ENCODE measurements at regions not wholly inside any gene's neighbourhood (a gene's known extent, or its start where the extent isn't known, plus 50 kb on each side); places are given as distances from the start of the nearest gene placed in this dataset.

GRCh38 chr5:68499987-68500386 lies 284.4 kb downstream of the PIK3R1 start:
- no peak for DNase-seq

GRCh38 chr5:68500813-68501212 lies 285.3 kb downstream of the PIK3R1 start:
- DNase-seq = no peak

- no peak for DNase-seq
These were observed 287.0 kb downstream of the PIK3R1 start for GRCh38 chr5:68502531-68502930.

GRCh38 chr5:68504306-68504705 lies 288.8 kb downstream of the PIK3R1 start:
- DNase-seq = no peak

- DNase-seq = no peak
These were observed 290.6 kb downstream of the PIK3R1 start for GRCh38 chr5:68505917-68506860.

GRCh38 chr5:68515514-68515913 lies 300.0 kb downstream of the PIK3R1 start:
- no peak for DNase-seq

GRCh38 chr5:68518286-68518685 lies 302.7 kb downstream of the PIK3R1 start:
- DNase-seq = no peak

- no peak for DNase-seq
These were observed 303.6 kb downstream of the PIK3R1 start for GRCh38 chr5:68519143-68519542.

GRCh38 chr5:68521776-68522175 lies 306.2 kb downstream of the PIK3R1 start:
- no peak for DNase-seq

- DNase-seq = no peak
These were observed 307.3 kb downstream of the PIK3R1 start for GRCh38 chr5:68522863-68523262.

GRCh38 chr5:68528821-68529273 lies 313.3 kb downstream of the PIK3R1 start:
- no peak for DNase-seq

GRCh38 chr5:68529581-68529980 lies 314.0 kb downstream of the PIK3R1 start:
- no peak for DNase-seq

- no peak for DNase-seq
These were observed 316.4 kb downstream of the PIK3R1 start for GRCh38 chr5:68531970-68532369.

- no peak for DNase-seq
These were observed 317.5 kb downstream of the PIK3R1 start for GRCh38 chr5:68533051-68533450.

GRCh38 chr5:68533571-68534084 lies 318.1 kb downstream of the PIK3R1 start:
- peak; percentile 63 for DNase-seq

- no peak for DNase-seq
These were observed 318.8 kb downstream of the PIK3R1 start for GRCh38 chr5:68534131-68534940.

GRCh38 chr5:68534956-68535520 lies 319.5 kb downstream of the PIK3R1 start:
- DNase-seq = no peak

GRCh38 chr5:68538814-68539420 lies 323.4 kb downstream of the PIK3R1 start:
- no peak for DNase-seq

GRCh38 chr5:68540798-68541590 lies 325.4 kb downstream of the PIK3R1 start:
- no peak for DNase-seq

- no peak for DNase-seq
These were observed 326.7 kb downstream of the PIK3R1 start for GRCh38 chr5:68542207-68542606.

- no peak for DNase-seq
These were observed 327.7 kb downstream of the PIK3R1 start for GRCh38 chr5:68543212-68543611.

- no peak for DNase-seq
These were observed 328.6 kb downstream of the PIK3R1 start for GRCh38 chr5:68544091-68544647.

Measured in NCI-H510A treated with DMSO at 0.1 percent for 48 hours (cell line).